Stimulated activated naive CD8-positive, alpha-beta T cell treated with anti-CD3 and anti-CD28 coated beads, Interleukin-15, Interleukin-2, amounts not matched to agents 100 ng/mL and 50 ng/mL, for 24 hours (primary cell): ENCODE measurements at regions not wholly inside any gene's neighbourhood (a gene's known extent, or its start where the extent isn't known, plus 50 kb on each side); places are given as distances from the start of the nearest gene placed in this dataset.

Source experiments
- H3K27ac Mint-ChIP-seq: one replicate; pipeline ENCODE4 v1.8.0; 2021; ENCODE audit warnings: mild to moderate bottlenecking, mixed read lengths
- H3K27me3 Mint-ChIP-seq: one replicate; pipeline ENCODE4 v1.8.0; 2021; ENCODE audit warnings: mixed read lengths
- H3K36me3 Mint-ChIP-seq: one replicate; pipeline ENCODE4 v1.8.0; 2021; ENCODE audit warnings: low read depth, mixed read lengths
- H3K4me1 Mint-ChIP-seq: one replicate; pipeline ENCODE4 v1.8.0; 2021; ENCODE audit warnings: low read depth, mixed read lengths
- H3K4me3 Mint-ChIP-seq: one replicate; pipeline ENCODE4 v1.8.0; 2021; ENCODE audit warnings: mild to moderate bottlenecking, mixed read lengths
- H3K9me3 Mint-ChIP-seq: one replicate; pipeline ENCODE4 v1.8.0; 2021; ENCODE audit warnings: mixed read lengths

GRCh38 chr12:115095073-115095748 is 411.2 kb upstream of the TBX3 start:
- Mint-ChIP-seq H3K27ac (no peak overlapping the region), H3K4me3 (no peak overlapping the region), H3K4me1 (no peaks in the 10 kb centered on the region), H3K36me3 (no peaks in the 10 kb centered on the region), H3K27me3 (peaks cover 8% of the 10 kb centered on the region), H3K9me3 (peaks cover 21% of the 10 kb centered on the region)

- Mint-ChIP-seq H3K27me3 (peaks cover 8% of the 10 kb centered on the region), H3K4me1 (no peaks in the 10 kb centered on the region), H3K36me3 (no peaks in the 10 kb centered on the region), H3K9me3 (peaks cover 13% of the 10 kb centered on the region), H3K27ac (no peak overlapping the region), H3K4me3 (no peak overlapping the region)
Measured at GRCh38 chr12:115094163-115094816, 410.3 kb upstream of the TBX3 start.

GRCh38 chr12:115093261-115093660 is 409.3 kb upstream of the TBX3 start:
- Mint-ChIP-seq H3K27ac (no peak overlapping the region), H3K36me3 (no peaks in the 10 kb centered on the region), H3K4me3 (no peak overlapping the region), H3K27me3 (peaks cover 8% of the 10 kb centered on the region), H3K4me1 (no peaks in the 10 kb centered on the region), H3K9me3 (peaks cover 11% of the 10 kb centered on the region)

GRCh38 chr12:115090783-115091182 is 406.8 kb upstream of the TBX3 start:
- Mint-ChIP-seq H3K9me3 (peaks cover 3% of the 10 kb centered on the region), H3K27ac (no peak overlapping the region), H3K36me3 (no peaks in the 10 kb centered on the region), H3K27me3 (no peaks in the 10 kb centered on the region), H3K4me3 (no peak overlapping the region), H3K4me1 (no peaks in the 10 kb centered on the region)

- Mint-ChIP-seq H3K27ac (no peak overlapping the region), H3K4me1 (no peaks in the 10 kb centered on the region)
Measured at GRCh38 chr12:115088995-115089841, 405.2 kb upstream of the TBX3 start.

GRCh38 chr12:115088328-115088994 is 404.5 kb upstream of the TBX3 start:
- H3K9me3 Mint-ChIP-seq = peaks cover 3% of the 10 kb centered on the region
- H3K27ac Mint-ChIP-seq = no peak overlapping the region
- no peaks in the 10 kb centered on the region for H3K36me3 Mint-ChIP-seq
- no peak overlapping the region for H3K4me3 Mint-ChIP-seq
- H3K27me3 Mint-ChIP-seq = no peaks in the 10 kb centered on the region
- H3K4me1 Mint-ChIP-seq = no peaks in the 10 kb centered on the region

More at GRCh38 chr12:115088995-115089841, 405.2 kb upstream of the TBX3 start:
- H3K9me3 Mint-ChIP-seq = peaks cover 3% of the 10 kb centered on the region
- no peak overlapping the region for H3K4me3 Mint-ChIP-seq
- no peaks in the 10 kb centered on the region for H3K36me3 Mint-ChIP-seq
- no peaks in the 10 kb centered on the region for H3K27me3 Mint-ChIP-seq

- no peak overlapping the region for H3K4me3 Mint-ChIP-seq
- H3K4me1 Mint-ChIP-seq = no peaks in the 10 kb centered on the region
- H3K9me3 Mint-ChIP-seq = peaks cover under 1% of the 10 kb centered on the region
- no peaks in the 10 kb centered on the region for H3K36me3 Mint-ChIP-seq
- no peak overlapping the region for H3K27ac Mint-ChIP-seq
- no peaks in the 10 kb centered on the region for H3K27me3 Mint-ChIP-seq
Measured at GRCh38 chr12:115085594-115085993, 401.6 kb upstream of the TBX3 start.

GRCh38 chr12:115079760-115080159 is 395.8 kb upstream of the TBX3 start:
- H3K27ac Mint-ChIP-seq = no peak overlapping the region
- H3K4me3 Mint-ChIP-seq = no peak overlapping the region
- no peaks in the 10 kb centered on the region for H3K9me3 Mint-ChIP-seq
- H3K36me3 Mint-ChIP-seq = no peaks in the 10 kb centered on the region
- H3K27me3 Mint-ChIP-seq = no peaks in the 10 kb centered on the region
- no peaks in the 10 kb centered on the region for H3K4me1 Mint-ChIP-seq

GRCh38 chr12:115078990-115079389 is 395.0 kb upstream of the TBX3 start:
- no peak overlapping the region for H3K27ac Mint-ChIP-seq
- no peaks in the 10 kb centered on the region for H3K9me3 Mint-ChIP-seq

GRCh38 chr12:115078334-115078733 is 394.4 kb upstream of the TBX3 start:
- no peak overlapping the region for H3K4me3 Mint-ChIP-seq
- no peaks in the 10 kb centered on the region for H3K27me3 Mint-ChIP-seq
- H3K4me1 Mint-ChIP-seq = no peaks in the 10 kb centered on the region
- H3K9me3 Mint-ChIP-seq = no peaks in the 10 kb centered on the region
- no peaks in the 10 kb centered on the region for H3K36me3 Mint-ChIP-seq
- H3K27ac Mint-ChIP-seq = no peak overlapping the region

More at GRCh38 chr12:115078990-115079389, 395.0 kb upstream of the TBX3 start:
- no peaks in the 10 kb centered on the region for H3K36me3 Mint-ChIP-seq
- H3K4me1 Mint-ChIP-seq = no peaks in the 10 kb centered on the region
- no peaks in the 10 kb centered on the region for H3K27me3 Mint-ChIP-seq
- H3K4me3 Mint-ChIP-seq = no peak overlapping the region

- no peaks in the 10 kb centered on the region for H3K4me1 Mint-ChIP-seq
- H3K9me3 Mint-ChIP-seq = no peaks in the 10 kb centered on the region
- H3K4me3 Mint-ChIP-seq = no peak overlapping the region
- no peaks in the 10 kb centered on the region for H3K36me3 Mint-ChIP-seq
- no peak overlapping the region for H3K27ac Mint-ChIP-seq
- H3K27me3 Mint-ChIP-seq = no peaks in the 10 kb centered on the region
Measured at GRCh38 chr12:115075552-115076170, 391.7 kb upstream of the TBX3 start.

- no peaks in the 10 kb centered on the region for H3K4me1 Mint-ChIP-seq
- no peaks in the 10 kb centered on the region for H3K36me3 Mint-ChIP-seq
- H3K27me3 Mint-ChIP-seq = no peaks in the 10 kb centered on the region
- no peaks in the 10 kb centered on the region for H3K9me3 Mint-ChIP-seq
- H3K27ac Mint-ChIP-seq = no peak overlapping the region
- no peak overlapping the region for H3K4me3 Mint-ChIP-seq
Measured at GRCh38 chr12:115074617-115075016, 390.6 kb upstream of the TBX3 start.

GRCh38 chr12:115072712-115073111 is 388.7 kb upstream of the TBX3 start:
- no peak overlapping the region for H3K4me3 Mint-ChIP-seq

GRCh38 chr12:115070313-115070712 is 386.3 kb upstream of the TBX3 start:
- Mint-ChIP-seq H3K9me3 (no peaks in the 10 kb centered on the region), H3K36me3 (no peaks in the 10 kb centered on the region), H3K4me1 (no peaks in the 10 kb centered on the region), H3K27ac (no peak overlapping the region), H3K27me3 (no peaks in the 10 kb centered on the region), H3K4me3 (no peak overlapping the region)

More at GRCh38 chr12:115072712-115073111, 388.7 kb upstream of the TBX3 start:
- no peaks in the 10 kb centered on the region for H3K27me3 Mint-ChIP-seq
- no peaks in the 10 kb centered on the region for H3K36me3 Mint-ChIP-seq
- H3K27ac Mint-ChIP-seq = no peak overlapping the region
- no peaks in the 10 kb centered on the region for H3K4me1 Mint-ChIP-seq
- no peaks in the 10 kb centered on the region for H3K9me3 Mint-ChIP-seq
